Neural progenitor cell (in vitro differentiated cells): ENCODE measurements at regions not wholly inside any gene's neighbourhood (a gene's known extent, or its start where the extent isn't known, plus 50 kb on each side); places are given as distances from the start of the nearest gene placed in this dataset.

ENCODE experiments used
- EZH2 ChIP-seq: fragments of 200-600 bp; sonication (generic); IDR thresholded peaks from 2 replicates; pipeline ENCODE4 v1.6.1; 2017; ENCODE audit warnings: antibody characterized with exemption, mild to moderate bottlenecking, moderate library complexity
- EZH2phosphoT487 ChIP-seq: fragments of 200-600 bp; sonication (generic); IDR thresholded peaks from 2 replicates; pipeline ENCODE4 v1.6.1; 2017; ENCODE audit warnings: antibody characterized with exemption
- TF ChIP-seq, protein P1 (sequence below): fragments of 200-600 bp; sonication (generic); IDR thresholded peaks from 2 replicates; pipeline ENCODE4 v1.5.1; 2017; ENCODE audit warnings: antibody characterized with exemption, mild to moderate bottlenecking

DNA sequence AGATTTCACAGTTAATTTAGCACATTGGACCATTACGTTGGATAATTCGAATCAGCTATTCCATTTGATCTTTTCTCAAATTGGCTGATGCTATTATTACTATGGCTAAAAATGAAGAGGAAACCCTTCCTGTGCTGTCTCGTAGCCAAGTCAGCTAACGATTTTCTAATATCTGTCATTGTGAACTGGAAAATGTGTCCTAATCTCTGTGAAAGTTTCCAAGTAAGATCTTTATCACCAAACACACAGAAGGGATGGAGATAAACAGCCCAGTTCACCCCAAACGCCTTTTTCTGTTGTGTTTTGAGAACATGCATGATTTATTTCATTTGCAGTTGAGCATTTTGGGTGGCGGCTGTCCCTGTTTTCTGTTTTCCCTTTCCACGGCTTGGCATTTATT, 312.8 kb downstream of the FOXL1 start:
- TF ChIP-seq, protein P1, sequence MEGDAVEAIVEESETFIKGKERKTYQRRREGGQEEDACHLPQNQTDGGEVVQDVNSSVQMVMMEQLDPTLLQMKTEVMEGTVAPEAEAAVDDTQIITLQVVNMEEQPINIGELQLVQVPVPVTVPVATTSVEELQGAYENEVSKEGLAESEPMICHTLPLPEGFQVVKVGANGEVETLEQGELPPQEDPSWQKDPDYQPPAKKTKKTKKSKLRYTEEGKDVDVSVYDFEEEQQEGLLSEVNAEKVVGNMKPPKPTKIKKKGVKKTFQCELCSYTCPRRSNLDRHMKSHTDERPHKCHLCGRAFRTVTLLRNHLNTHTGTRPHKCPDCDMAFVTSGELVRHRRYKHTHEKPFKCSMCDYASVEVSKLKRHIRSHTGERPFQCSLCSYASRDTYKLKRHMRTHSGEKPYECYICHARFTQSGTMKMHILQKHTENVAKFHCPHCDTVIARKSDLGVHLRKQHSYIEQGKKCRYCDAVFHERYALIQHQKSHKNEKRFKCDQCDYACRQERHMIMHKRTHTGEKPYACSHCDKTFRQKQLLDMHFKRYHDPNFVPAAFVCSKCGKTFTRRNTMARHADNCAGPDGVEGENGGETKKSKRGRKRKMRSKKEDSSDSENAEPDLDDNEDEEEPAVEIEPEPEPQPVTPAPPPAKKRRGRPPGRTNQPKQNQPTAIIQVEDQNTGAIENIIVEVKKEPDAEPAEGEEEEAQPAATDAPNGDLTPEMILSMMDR: no peak
- no peak for TF ChIP-seq EZH2phosphoT487
- no peak for TF ChIP-seq EZH2
